K562 (cell line): ENCODE measurements at regions not wholly inside any gene's neighbourhood (a gene's known extent, or its start where the extent isn't known, plus 50 kb on each side); places are given as distances from the start of the nearest gene placed in this dataset.

Experiments
- ATAC-seq: fragments of 200-7000 bp; cut with Tn5 transposase; 3 replicates; pipeline ENCODE4 v1.9.1; 2020; ENCODE audit warnings: moderate library complexity
- BruUV-seq: library from RNA; stranded (reverse); fragments of 400-500 nt; replicated peaks from 2 replicates; lab custom pipeline; 2021; lab: Mats Ljungman, UMichigan
- CTCF ChIA-PET: fragments of 300-600 bp; formaldehyde crosslinking; extraction: SDS; loops from one replicate; lab custom pipeline; 2021; ENCODE audit warnings: low intra/inter-chr PET ratio; lab: Yijun Ruan, JAX
- POLR2A ChIA-PET: fragments of 300-600, 350-650 bp; sonication (Branson Sonifier 250); formaldehyde crosslinking; extraction: SDS; loops from one replicate; lab custom pipeline; 2021; ENCODE audit warnings: antibody characterized with exemption, inconsistent platforms; lab: Yijun Ruan, JAX
- DNase-seq, 4 experiments: peaks; one replicate each; pipeline versions ENCODE4 v3.0.0 to v3.0.0-alpha.2; 2011 to 2018; ENCODE audit warnings: low spot score in 3 of 4, mixed read lengths in 3 of 4; ENCODE audit errors: extremely low read depth in 1 of 4
- FAIRE-seq: peaks from 2 replicates; lab custom pipeline; 2011; peaks lifted over from hg19 to GRCh38; lab: Jason Lieb, UNC
- H2AFZ ChIP-seq: 2 replicates; pipeline ENCODE4 v1.6.0; 2011; ENCODE audit warnings: low read depth, low read length, control low read depth, inconsistent platforms
- H3K27ac ChIP-seq: fragments of 200-600 bp; 3 replicates; pipeline ENCODE4 v1.8.0; 2011; ENCODE audit warnings: low read depth, mild to moderate bottlenecking, control low read depth, inconsistent platforms, low read length, moderate library complexity, mixed read lengths; ENCODE audit errors: extremely low read depth
- H3K27me3 ChIP-seq, 2 experiments: fragments of 300-600 bp in 1 of 2; 2 replicates in 1 of 2; 3 replicates in 1 of 2; pipeline versions ENCODE4 v1.6.0 to v1.8.0; 2011; ENCODE audit warnings: inconsistent platforms in 2 of 2, low read length in 2 of 2, mild to moderate bottlenecking in 1 of 2, mixed read lengths in 1 of 2, moderate library complexity in 1 of 2; ENCODE audit not compliant: control insufficient read depth in 2 of 2, insufficient read depth in 2 of 2
- H3K36me3 ChIP-seq: fragments of 300-600 bp; 3 replicates; pipeline ENCODE4 v1.8.0; 2011; ENCODE audit warnings: mild to moderate bottlenecking, low read length, inconsistent platforms; ENCODE audit not compliant: control insufficient read depth, insufficient read depth
- H3K4me1 ChIP-seq, 2 experiments: fragments of 200-600 bp in 1 of 2; replicated peaks in 1 of 2; 2 replicates in 1 of 2; 3 replicates in 1 of 2; pipeline versions ENCODE4 v1.5.1 to v1.8.0; 2011; ENCODE audit warnings: inconsistent platforms in 2 of 2, low read length in 2 of 2, mild to moderate bottlenecking in 1 of 2, mixed read lengths in 1 of 2, moderate library complexity in 1 of 2; ENCODE audit not compliant: control insufficient read depth in 2 of 2, insufficient read depth in 2 of 2
- H3K4me2 ChIP-seq: 2 replicates; pipeline ENCODE4 v1.6.1; 2011; ENCODE audit warnings: low read length, control low read depth, inconsistent platforms, mixed read lengths; ENCODE audit not compliant: insufficient read depth
- H3K4me3 ChIP-seq: fragments of 200-600 bp; sonication (generic), shearing (Covaris generic); 2 replicates; pipeline ENCODE4 v1.5.1; 2016; ENCODE audit warnings: control low read depth, inconsistent platforms
- H3K79me2 ChIP-seq: fragments of 200-600 bp; 3 replicates; pipeline ENCODE4 v1.8.0; 2011; ENCODE audit warnings: low read length, inconsistent platforms; ENCODE audit not compliant: control insufficient read depth, insufficient read depth
- H3K9ac ChIP-seq, 2 experiments: 2 replicates each; pipeline versions ENCODE4 v1.6.0 to v1.6.1; 2011; ENCODE audit warnings: low read depth in 2 of 2, low read length in 2 of 2, control low read depth in 1 of 2, inconsistent platforms in 1 of 2, mild to moderate bottlenecking in 1 of 2, mixed read lengths in 1 of 2; ENCODE audit not compliant: insufficient read depth in 1 of 2
- H3K9me1 ChIP-seq: one replicate; pipeline ENCODE4 v1.6.0; 2011; ENCODE audit warnings: inconsistent platforms, mild to moderate bottlenecking, low read length, moderate library complexity; ENCODE audit not compliant: control insufficient read depth, insufficient read depth
- H3K9me3 ChIP-seq: replicated peaks from 2 replicates; pipeline ENCODE4 v1.5.1; 2011; ENCODE audit warnings: low read depth, low read length, inconsistent platforms; ENCODE audit not compliant: control insufficient read depth, insufficient read depth
- H4K20me1 ChIP-seq: replicated peaks from 2 replicates; pipeline ENCODE4 v1.6.1; 2011; ENCODE audit warnings: low read length, inconsistent platforms, mixed read lengths; ENCODE audit not compliant: control insufficient read depth, insufficient read depth
- HDAC8 ChIP-seq: fragments of 450-650 bp; IDR thresholded peaks from 2 replicates; pipeline ENCODE4 v1.6.1; 2016; ENCODE audit warnings: mild to moderate bottlenecking, missing genetic modification characterization, moderate library complexity, missing compliant biosample characterization
- HMG20A ChIP-seq: fragments of 450-650 bp; formaldehyde crosslinking; conservative IDR thresholded peaks from 2 replicates; pipeline ENCODE4 v1.4.0; 2020; ENCODE audit warnings: mild to moderate bottlenecking, mixed read lengths
- ILK ChIP-seq: fragments of 450-650 bp; IDR thresholded peaks from 2 replicates; pipeline ENCODE4 v1.6.1; 2016; ENCODE audit warnings: missing genetic modification characterization, low read depth, mild to moderate bottlenecking, missing compliant biosample characterization, moderate library complexity, borderline replicate concordance
- NFYB ChIP-seq: IDR thresholded peaks from 2 replicates; pipeline ENCODE4 v1.6.1; 2011; ENCODE audit warnings: mild to moderate bottlenecking, moderate library complexity; ENCODE audit not compliant: insufficient read length; ENCODE audit errors: extremely low read depth
- POLR2A ChIP-seq: fragments of 450-650 bp; conservative IDR thresholded peaks from 2 replicates; pipeline ENCODE4 v1.6.1; 2016
- PRMT5 ChIP-seq: sonication (generic); formaldehyde crosslinking; IDR thresholded peaks from 2 replicates; pipeline ENCODE4 v1.5.0; 2020; ENCODE audit warnings: missing genetic modification reagents
- RAD51 ChIP-seq: fragments of 450-650 bp; IDR thresholded peaks from 2 replicates; pipeline ENCODE4 v1.7.1; 2016; ENCODE audit warnings: low read depth, mild to moderate bottlenecking, borderline replicate concordance
- SP1 ChIP-seq: sonication (generic); formaldehyde crosslinking; IDR thresholded peaks from 2 replicates; pipeline ENCODE4 v1.8.1; 2022; ENCODE audit warnings: mild to moderate bottlenecking, missing genetic modification reagents
- STAT5A ChIP-seq: IDR thresholded peaks from 2 replicates; pipeline ENCODE4 v1.6.1; 2012; ENCODE audit warnings: low read length, inconsistent platforms, borderline replicate concordance
- ZNF263 ChIP-seq: sonication (generic); formaldehyde crosslinking; IDR thresholded peaks from 2 replicates; pipeline ENCODE4 v1.8.0; 2022; ENCODE audit warnings: mild to moderate bottlenecking, missing genetic modification reagents, borderline replicate concordance
- ZNF644 ChIP-seq: fragments of 200-800 bp; sonication (Bioruptor generic); IDR thresholded peaks from 2 replicates; pipeline ENCODE4 v1.6.1; 2016; ENCODE audit warnings: low read depth, missing genetic modification characterization, missing compliant biosample characterization
- ZNF778 ChIP-seq: fragments of 450-650 bp; formaldehyde crosslinking; IDR thresholded peaks from 2 replicates; pipeline ENCODE4 v1.4.0; 2020; ENCODE audit warnings: mild to moderate bottlenecking, moderate library complexity
- WGBS: fragments of 100-300 bp; shearing (Covaris generic); methylation state at CpG from one replicate; pipeline ENCODE4 v1.1.6; 2016; ENCODE audit warnings: low coverage, mixed read lengths; ENCODE audit not compliant: insufficient coverage; ENCODE audit errors: missing lambda C conversion rate; 5-methylcytosine and 5-hydroxymethylcytosine counted together
- in situ Hi-C: fragments of 300-500 bp; cut with MboI; formaldehyde crosslinking; loops from 4 replicates; pipeline ENCODE4 v1.15.0; 2018; ENCODE audit warnings: inconsistent platforms, mixed read lengths
- intact Hi-C: fragments of 100-400 bp; cut with micrococcal nuclease; formaldehyde crosslinking; loops from 2 replicates; pipeline ENCODE4 v1.14.2; 2022
- TF ChIP-seq, protein P1 (sequence below), 2 experiments: fragments of 150-350 bp in 1 of 2; IDR thresholded peaks; 2 replicates each; pipeline ENCODE4 v1.6.1; 2012 to 2016; ENCODE audit warnings: low read depth in 2 of 2, low read length in 2 of 2, mild to moderate bottlenecking in 1 of 2, moderate library complexity in 1 of 2
- TF ChIP-seq, protein P2 (sequence below): fragments of 450-650 bp; formaldehyde crosslinking; IDR thresholded peaks from 2 replicates; pipeline ENCODE4 v1.4.0; 2022; ENCODE audit warnings: missing genetic modification characterization
- TF ChIP-seq, protein P3 (sequence below): sonication (generic); formaldehyde crosslinking; IDR thresholded peaks from 2 replicates; pipeline ENCODE4 v1.8.0; 2022; ENCODE audit warnings: mild to moderate bottlenecking, missing genetic modification reagents
- TF ChIP-seq, protein P4 (sequence below): fragments of 450-650 bp; IDR thresholded peaks from 2 replicates; pipeline ENCODE4 v1.7.0; 2016; ENCODE audit warnings: borderline replicate concordance

DNA sequence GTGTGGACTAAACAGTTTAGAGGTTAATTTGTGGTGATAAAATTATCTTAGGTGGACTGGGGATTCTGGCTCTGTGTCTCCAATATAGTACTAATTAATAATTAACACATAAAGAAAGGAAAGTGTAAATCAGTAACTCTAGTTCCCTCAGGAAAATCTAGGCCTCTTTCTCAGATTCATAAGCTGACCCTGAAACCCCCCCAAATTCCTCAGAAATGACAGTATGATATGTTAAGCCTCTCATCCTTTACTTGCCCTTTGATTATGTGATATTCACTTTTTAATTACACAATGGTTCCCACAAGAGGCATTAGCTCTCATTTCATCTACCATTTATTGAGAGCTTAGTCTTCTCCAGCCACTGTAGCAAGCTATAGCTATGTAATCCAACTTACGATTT lies 636.2 kb upstream of the SEMA6A start (continued):
- TF ChIP-seq, protein P1, sequence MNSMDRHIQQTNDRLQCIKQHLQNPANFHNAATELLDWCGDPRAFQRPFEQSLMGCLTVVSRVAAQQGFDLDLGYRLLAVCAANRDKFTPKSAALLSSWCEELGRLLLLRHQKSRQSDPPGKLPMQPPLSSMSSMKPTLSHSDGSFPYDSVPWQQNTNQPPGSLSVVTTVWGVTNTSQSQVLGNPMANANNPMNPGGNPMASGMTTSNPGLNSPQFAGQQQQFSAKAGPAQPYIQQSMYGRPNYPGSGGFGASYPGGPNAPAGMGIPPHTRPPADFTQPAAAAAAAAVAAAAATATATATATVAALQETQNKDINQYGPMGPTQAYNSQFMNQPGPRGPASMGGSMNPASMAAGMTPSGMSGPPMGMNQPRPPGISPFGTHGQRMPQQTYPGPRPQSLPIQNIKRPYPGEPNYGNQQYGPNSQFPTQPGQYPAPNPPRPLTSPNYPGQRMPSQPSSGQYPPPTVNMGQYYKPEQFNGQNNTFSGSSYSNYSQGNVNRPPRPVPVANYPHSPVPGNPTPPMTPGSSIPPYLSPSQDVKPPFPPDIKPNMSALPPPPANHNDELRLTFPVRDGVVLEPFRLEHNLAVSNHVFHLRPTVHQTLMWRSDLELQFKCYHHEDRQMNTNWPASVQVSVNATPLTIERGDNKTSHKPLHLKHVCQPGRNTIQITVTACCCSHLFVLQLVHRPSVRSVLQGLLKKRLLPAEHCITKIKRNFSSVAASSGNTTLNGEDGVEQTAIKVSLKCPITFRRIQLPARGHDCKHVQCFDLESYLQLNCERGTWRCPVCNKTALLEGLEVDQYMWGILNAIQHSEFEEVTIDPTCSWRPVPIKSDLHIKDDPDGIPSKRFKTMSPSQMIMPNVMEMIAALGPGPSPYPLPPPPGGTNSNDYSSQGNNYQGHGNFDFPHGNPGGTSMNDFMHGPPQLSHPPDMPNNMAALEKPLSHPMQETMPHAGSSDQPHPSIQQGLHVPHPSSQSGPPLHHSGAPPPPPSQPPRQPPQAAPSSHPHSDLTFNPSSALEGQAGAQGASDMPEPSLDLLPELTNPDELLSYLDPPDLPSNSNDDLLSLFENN (IDR thresholded peaks at IDR 0.05; ENCODE audit: low read depth in 2 of 2, low read length in 2 of 2), result no peak

DNA sequence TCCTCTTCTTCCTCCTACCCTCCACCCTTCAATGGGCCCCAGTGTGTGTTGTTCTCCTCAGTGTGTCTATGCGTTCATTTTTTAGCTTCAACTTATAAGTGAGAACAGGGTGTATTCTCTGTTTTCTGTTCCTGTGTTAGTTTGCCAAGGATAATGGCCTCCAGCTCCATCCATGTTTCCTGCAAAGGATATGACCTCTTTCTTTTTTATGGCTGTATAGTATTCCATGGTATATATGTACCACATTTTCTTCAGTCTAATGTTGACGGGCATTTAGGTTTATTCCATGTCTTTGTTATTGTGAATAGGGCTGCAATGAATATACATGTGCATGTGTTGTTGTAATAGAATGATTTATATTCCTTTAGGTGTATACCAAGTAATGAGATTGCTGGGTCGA lies 634.9 kb upstream of the SEMA6A start:
- no peaks in the 10 kb centered on the region for H3K9me3 ChIP-seq
- H2AFZ ChIP-seq, result no peak overlapping the region
- no peaks in the 10 kb centered on the region for H3K9me1 ChIP-seq
- in situ Hi-C loops (no loop called here), intact Hi-C loops (no loop called here)
- no peak overlapping the region for H3K4me2 ChIP-seq
- 2% methylated on average over 3 of the region's 3 CpGs for WGBS
- BruUV-seq, result no TSS peak
- POLR2A ChIA-PET, result no interaction called here
- no peaks in the 10 kb centered on the region for H4K20me1 ChIP-seq
- H3K9ac ChIP-seq, result no peak overlapping the region
- CTCF ChIA-PET, result no interaction called here
- no peaks in the 10 kb centered on the region for H3K4me1 ChIP-seq
- ATAC-seq (no peak), FAIRE-seq (no peak), DNase-seq (no peak)
- no peaks in the 10 kb centered on the region for H3K36me3 ChIP-seq
- H3K27ac ChIP-seq, result no peak overlapping the region
- no peaks in the 10 kb centered on the region for H3K27me3 ChIP-seq
- H3K4me3 ChIP-seq, result no peak overlapping the region
- no peaks in the 10 kb centered on the region for H3K79me2 ChIP-seq
- TF ChIP-seq, protein P2, sequence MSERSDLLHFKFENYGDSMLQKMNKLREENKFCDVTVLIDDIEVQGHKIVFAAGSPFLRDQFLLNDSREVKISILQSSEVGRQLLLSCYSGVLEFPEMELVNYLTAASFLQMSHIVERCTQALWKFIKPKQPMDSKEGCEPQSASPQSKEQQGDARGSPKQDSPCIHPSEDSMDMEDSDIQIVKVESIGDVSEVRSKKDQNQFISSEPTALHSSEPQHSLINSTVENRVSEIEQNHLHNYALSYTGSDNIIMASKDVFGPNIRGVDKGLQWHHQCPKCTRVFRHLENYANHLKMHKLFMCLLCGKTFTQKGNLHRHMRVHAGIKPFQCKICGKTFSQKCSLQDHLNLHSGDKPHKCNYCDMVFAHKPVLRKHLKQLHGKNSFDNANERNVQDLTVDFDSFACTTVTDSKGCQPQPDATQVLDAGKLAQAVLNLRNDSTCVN (CRISPR knock-in tag), result no peak
- TF ChIP-seq HMG20A (no peak), PRMT5 (CRISPR knock-in tag) (no peak), RAD51 (no peak), ZNF263 (CRISPR knock-in tag) (no peak), NFYB (no peak), ZNF644 (tag) (no peak), ZNF778 (CRISPR knock-in tag) (no peak), HDAC8 (tag) (no peak), SP1 (CRISPR knock-in tag) (no peak), ILK (tag) (no peak), POLR2A (no peak), STAT5A (no peak)
- TF ChIP-seq, protein P3, sequence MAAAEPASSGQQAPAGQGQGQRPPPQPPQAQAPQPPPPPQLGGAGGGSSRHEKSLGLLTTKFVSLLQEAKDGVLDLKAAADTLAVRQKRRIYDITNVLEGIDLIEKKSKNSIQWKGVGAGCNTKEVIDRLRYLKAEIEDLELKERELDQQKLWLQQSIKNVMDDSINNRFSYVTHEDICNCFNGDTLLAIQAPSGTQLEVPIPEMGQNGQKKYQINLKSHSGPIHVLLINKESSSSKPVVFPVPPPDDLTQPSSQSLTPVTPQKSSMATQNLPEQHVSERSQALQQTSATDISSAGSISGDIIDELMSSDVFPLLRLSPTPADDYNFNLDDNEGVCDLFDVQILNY (CRISPR knock-in tag), result no peak
- TF ChIP-seq, protein P4, sequence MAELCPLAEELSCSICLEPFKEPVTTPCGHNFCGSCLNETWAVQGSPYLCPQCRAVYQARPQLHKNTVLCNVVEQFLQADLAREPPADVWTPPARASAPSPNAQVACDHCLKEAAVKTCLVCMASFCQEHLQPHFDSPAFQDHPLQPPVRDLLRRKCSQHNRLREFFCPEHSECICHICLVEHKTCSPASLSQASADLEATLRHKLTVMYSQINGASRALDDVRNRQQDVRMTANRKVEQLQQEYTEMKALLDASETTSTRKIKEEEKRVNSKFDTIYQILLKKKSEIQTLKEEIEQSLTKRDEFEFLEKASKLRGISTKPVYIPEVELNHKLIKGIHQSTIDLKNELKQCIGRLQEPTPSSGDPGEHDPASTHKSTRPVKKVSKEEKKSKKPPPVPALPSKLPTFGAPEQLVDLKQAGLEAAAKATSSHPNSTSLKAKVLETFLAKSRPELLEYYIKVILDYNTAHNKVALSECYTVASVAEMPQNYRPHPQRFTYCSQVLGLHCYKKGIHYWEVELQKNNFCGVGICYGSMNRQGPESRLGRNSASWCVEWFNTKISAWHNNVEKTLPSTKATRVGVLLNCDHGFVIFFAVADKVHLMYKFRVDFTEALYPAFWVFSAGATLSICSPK, result no peak
